GM19324 (cell line): ENCODE measurements at regions not wholly inside any gene's neighbourhood (a gene's known extent, or its start where the extent isn't known, plus 50 kb on each side); places are given as distances from the start of the nearest gene placed in this dataset.
A peak's percentile ranks its signal among the peaks of the same experiment; 100 is the strongest.

ENCODE experiments used
- ATAC-seq: cut with Tn5 transposase; IDR thresholded peaks from one replicate; pipeline ENCODE4 v1.9.1; 2021; ENCODE audit warnings: mild to moderate bottlenecking, moderate library complexity; ENCODE audit not compliant: unreplicated experiment, low FRiP score

GRCh38 chr4:4641661-4642495 lies 100.0 kb upstream of the STX18 start:
- ATAC-seq, result no peak

- no peak for ATAC-seq
Measured at GRCh38 chr4:4641254-4641653, 99.4 kb upstream of the STX18 start.

GRCh38 chr4:4640692-4641091 lies 98.8 kb upstream of the STX18 start:
- ATAC-seq, result no peak

GRCh38 chr4:4639370-4639769 lies 97.5 kb upstream of the STX18 start:
- no peak for ATAC-seq

- ATAC-seq, result no peak
Measured at GRCh38 chr4:4637710-4638109, 95.9 kb upstream of the STX18 start.

GRCh38 chr4:4633431-4633830 lies 91.6 kb upstream of the STX18 start:
- ATAC-seq, result no peak

- ATAC-seq, result peak; percentile 80
Measured at GRCh38 chr4:4631150-4631549, 89.3 kb upstream of the STX18 start.

GRCh38 chr4:4627906-4628305 lies 86.1 kb upstream of the STX18 start:
- no peak for ATAC-seq

GRCh38 chr4:4627111-4627510 lies 85.3 kb upstream of the STX18 start:
- no peak for ATAC-seq

GRCh38 chr4:4625488-4625887 lies 83.6 kb upstream of the STX18 start:
- ATAC-seq, result no peak

GRCh38 chr4:4624276-4624897 lies 82.5 kb upstream of the STX18 start:
- ATAC-seq, result no peak

- ATAC-seq, result no peak
Measured at GRCh38 chr4:4619821-4620220, 78.0 kb upstream of the STX18 start.

- no peak for ATAC-seq
Measured at GRCh38 chr4:4618847-4619246, 77.0 kb upstream of the STX18 start.

- no peak for ATAC-seq
Measured at GRCh38 chr4:4614925-4615678, 73.3 kb upstream of the STX18 start.

- no peak for ATAC-seq
Measured at GRCh38 chr4:4613641-4614286, 71.9 kb upstream of the STX18 start.

GRCh38 chr4:4613126-4613465 lies 71.2 kb upstream of the STX18 start:
- ATAC-seq, result no peak

GRCh38 chr4:4610672-4611071 lies 68.8 kb upstream of the STX18 start:
- ATAC-seq, result no peak

GRCh38 chr4:4609622-4610334 lies 67.9 kb upstream of the STX18 start:
- ATAC-seq, result no peak

- ATAC-seq, result no peak
Measured at GRCh38 chr4:4608214-4608537, 66.3 kb upstream of the STX18 start.

- no peak for ATAC-seq
Measured at GRCh38 chr4:4607336-4608213, 65.7 kb upstream of the STX18 start.
